OCI-LY7 (cell line): ENCODE measurements at regions not wholly inside any gene's neighbourhood (a gene's known extent, or its start where the extent isn't known, plus 50 kb on each side); places are given as distances from the start of the nearest gene placed in this dataset.

Experiments used
- BruUV-seq: library from RNA; stranded (reverse); fragments of 400-500 nt; replicated peaks from 2 replicates; lab custom pipeline; 2021; lab: Mats Ljungman, UMichigan
- CTCF ChIA-PET: fragments of 300-600 bp; sonication (Branson Sonifier 250); formaldehyde crosslinking; loops from one replicate; lab custom pipeline; 2022; ENCODE audit warnings: antibody characterized with exemption; ENCODE audit not compliant: unreplicated experiment; lab: Charles Lee
- POLR2A ChIA-PET: fragments of 300-600 bp; sonication (Branson Sonifier 250); formaldehyde crosslinking; loops from one replicate; lab custom pipeline; 2022; ENCODE audit warnings: antibody characterized with exemption; lab: Charles Lee
- DNase-seq: peaks from one replicate; pipeline ENCODE4 v3.0.0-alpha.2; 2015; ENCODE audit warnings: low spot score
- H2AFZ ChIP-seq: fragments of 200-600 bp; sonication (generic), shearing (Covaris generic); 2 replicates; pipeline ENCODE4 v1.6.1; 2014; ENCODE audit warnings: mild to moderate bottlenecking, antibody characterized with exemption, low read length, moderate library complexity
- H3K27ac ChIP-seq: fragments of 200-600 bp; sonication (generic); 2 replicates; pipeline ENCODE4 v1.5.1; 2014; ENCODE audit warnings: mixed run types, low read depth, mild to moderate bottlenecking, moderate library complexity, low read length, inconsistent platforms; ENCODE audit not compliant: poor library complexity, severe bottlenecking
- H3K36me3 ChIP-seq: fragments of 200-600 bp; sonication (generic); 2 replicates; pipeline ENCODE4 v1.6.1; 2014; ENCODE audit warnings: mild to moderate bottlenecking, antibody characterized with exemption, low read length, moderate library complexity, mixed read lengths; ENCODE audit not compliant: insufficient read depth
- H3K4me1 ChIP-seq: fragments of 200-600 bp; sonication (generic); 2 replicates; pipeline ENCODE4 v1.5.1; 2014; ENCODE audit warnings: mild to moderate bottlenecking, low read length; ENCODE audit not compliant: insufficient read depth, poor library complexity, severe bottlenecking
- H3K4me2 ChIP-seq: fragments of 200-600 bp; sonication (generic); 2 replicates; pipeline ENCODE4 v1.6.1; 2014; ENCODE audit warnings: mild to moderate bottlenecking, low read length
- H3K4me3 ChIP-seq: fragments of 200-600 bp; sonication (generic); 2 replicates; pipeline ENCODE4 v1.5.1; 2014; ENCODE audit warnings: mild to moderate bottlenecking, low read depth, low read length; ENCODE audit not compliant: poor library complexity, severe bottlenecking
- H3K79me2 ChIP-seq: fragments of 200-600 bp; sonication (generic); 2 replicates; pipeline ENCODE4 v1.6.1; 2016; ENCODE audit warnings: low read depth, mild to moderate bottlenecking, low read length, moderate library complexity, mixed read lengths; ENCODE audit not compliant: insufficient read depth
- H3K9me2 ChIP-seq: fragments of 200-600 bp; sonication (generic); 2 replicates; pipeline ENCODE4 v1.6.1; 2016; ENCODE audit warnings: mild to moderate bottlenecking, low read length, mixed read lengths; ENCODE audit not compliant: insufficient read depth
- H3K9me3 ChIP-seq: fragments of 200-600 bp; sonication (generic); 2 replicates; pipeline ENCODE4 v1.6.1; 2014; ENCODE audit warnings: mild to moderate bottlenecking, mixed run types, low read length, mixed read lengths
- H4K20me1 ChIP-seq: fragments of 200-600 bp; sonication (generic); 2 replicates; pipeline ENCODE4 v1.6.1; 2014; ENCODE audit warnings: mild to moderate bottlenecking, antibody characterized with exemption, low read length, moderate library complexity, mixed read lengths; ENCODE audit not compliant: insufficient read depth
- EZH2phosphoT487 ChIP-seq: fragments of 200-600 bp; sonication (generic); IDR thresholded peaks from 2 replicates; pipeline ENCODE4 v1.6.1; 2018; ENCODE audit warnings: low read depth, borderline replicate concordance, mild to moderate bottlenecking, mixed run types, antibody characterized with exemption, low read length, moderate library complexity, mixed read lengths
- intact Hi-C: fragments of 100-400 bp; cut with micrococcal nuclease; formaldehyde crosslinking; loops from one replicate; pipeline ENCODE4 v1.10.0; 2022; ENCODE audit not compliant: unreplicated experiment
- TF ChIP-seq, protein P1 (sequence below): fragments of 200-600 bp; sonication (generic); conservative IDR thresholded peaks from 2 replicates; pipeline ENCODE4 v1.5.1; 2014; ENCODE audit warnings: mild to moderate bottlenecking, antibody characterized with exemption, low read length, moderate library complexity, mixed read lengths

GRCh38 chr12:87794854-87795253 lies 234.3 kb downstream of the C12orf50 start:
- no peak overlapping the region for H3K27ac ChIP-seq
- ChIA-PET CTCF (no interaction called here), POLR2A (no interaction called here)
- no peaks in the 10 kb centered on the region for H3K79me2 ChIP-seq
- TF ChIP-seq EZH2phosphoT487 = no peak
- TF ChIP-seq, protein P1, sequence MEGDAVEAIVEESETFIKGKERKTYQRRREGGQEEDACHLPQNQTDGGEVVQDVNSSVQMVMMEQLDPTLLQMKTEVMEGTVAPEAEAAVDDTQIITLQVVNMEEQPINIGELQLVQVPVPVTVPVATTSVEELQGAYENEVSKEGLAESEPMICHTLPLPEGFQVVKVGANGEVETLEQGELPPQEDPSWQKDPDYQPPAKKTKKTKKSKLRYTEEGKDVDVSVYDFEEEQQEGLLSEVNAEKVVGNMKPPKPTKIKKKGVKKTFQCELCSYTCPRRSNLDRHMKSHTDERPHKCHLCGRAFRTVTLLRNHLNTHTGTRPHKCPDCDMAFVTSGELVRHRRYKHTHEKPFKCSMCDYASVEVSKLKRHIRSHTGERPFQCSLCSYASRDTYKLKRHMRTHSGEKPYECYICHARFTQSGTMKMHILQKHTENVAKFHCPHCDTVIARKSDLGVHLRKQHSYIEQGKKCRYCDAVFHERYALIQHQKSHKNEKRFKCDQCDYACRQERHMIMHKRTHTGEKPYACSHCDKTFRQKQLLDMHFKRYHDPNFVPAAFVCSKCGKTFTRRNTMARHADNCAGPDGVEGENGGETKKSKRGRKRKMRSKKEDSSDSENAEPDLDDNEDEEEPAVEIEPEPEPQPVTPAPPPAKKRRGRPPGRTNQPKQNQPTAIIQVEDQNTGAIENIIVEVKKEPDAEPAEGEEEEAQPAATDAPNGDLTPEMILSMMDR = no peak
- H2AFZ ChIP-seq = no peak overlapping the region
- H3K36me3 ChIP-seq = no peaks in the 10 kb centered on the region
- BruUV-seq = no TSS peak
- intact Hi-C loops = no loop called here
- H3K4me1 ChIP-seq = no peaks in the 10 kb centered on the region
- no peaks in the 10 kb centered on the region for H3K9me3 ChIP-seq
- H3K4me2 ChIP-seq = no peak overlapping the region
- H3K4me3 ChIP-seq = no peak overlapping the region
- DNase-seq = no peak
- no peaks in the 10 kb centered on the region for H4K20me1 ChIP-seq
- no peaks in the 10 kb centered on the region for H3K9me2 ChIP-seq

- H3K4me1 ChIP-seq = no peaks in the 10 kb centered on the region
- H3K79me2 ChIP-seq = no peaks in the 10 kb centered on the region
- ChIA-PET POLR2A (no interaction called here), CTCF (no interaction called here)
- no peak overlapping the region for H3K4me2 ChIP-seq
- H3K9me2 ChIP-seq = no peaks in the 10 kb centered on the region
- H3K9me3 ChIP-seq = no peaks in the 10 kb centered on the region
- H3K4me3 ChIP-seq = no peak overlapping the region
- intact Hi-C loops = no loop called here
- H2AFZ ChIP-seq = no peak overlapping the region
- H4K20me1 ChIP-seq = no peaks in the 10 kb centered on the region
- TF ChIP-seq, protein P1 = no peak
- TF ChIP-seq EZH2phosphoT487 = no peak
- H3K27ac ChIP-seq = no peak overlapping the region
- BruUV-seq = no TSS peak
- DNase-seq = no peak
- H3K36me3 ChIP-seq = no peaks in the 10 kb centered on the region
Measured at GRCh38 chr12:87793131-87793530, 236.1 kb downstream of the C12orf50 start.

DNA sequence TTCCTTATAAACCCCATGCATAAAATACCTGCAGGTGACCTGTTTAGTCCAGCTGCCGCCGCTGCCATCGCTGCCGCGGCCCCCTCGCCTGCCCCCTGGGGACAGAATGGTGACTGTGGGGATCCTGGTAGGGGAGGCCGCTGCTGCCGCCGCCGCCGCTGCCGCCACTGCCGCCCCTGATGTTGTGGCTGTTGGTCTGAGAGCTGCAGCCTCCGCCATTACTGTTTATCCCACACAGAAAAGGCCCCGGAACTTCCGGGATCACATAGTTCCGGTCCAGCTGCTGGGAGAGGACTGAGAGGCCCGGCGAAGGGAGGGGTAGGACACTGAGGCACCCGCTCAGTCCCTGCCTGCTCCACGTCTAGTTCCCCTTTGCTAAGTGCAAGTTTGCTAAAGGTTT lies 244.9 kb downstream of the C12orf50 start:
- H3K27ac ChIP-seq = no peak overlapping the region
- POLR2A ChIA-PET = no interaction called here

More for the DNA sequence above, 244.9 kb downstream of the C12orf50 start:
- CTCF ChIA-PET = no interaction called here
- H3K4me2 ChIP-seq = no peak overlapping the region
- H2AFZ ChIP-seq = no peak overlapping the region
- no peaks in the 10 kb centered on the region for H3K79me2 ChIP-seq
- no peaks in the 10 kb centered on the region for H3K4me1 ChIP-seq
- no peaks in the 10 kb centered on the region for H3K9me3 ChIP-seq
- intact Hi-C loops = no loop called here
- DNase-seq = no peak
- TF ChIP-seq, protein P1 = no peak
- no peak for TF ChIP-seq EZH2phosphoT487
- no peaks in the 10 kb centered on the region for H3K9me2 ChIP-seq
- no peak overlapping the region for H3K4me3 ChIP-seq
- no peaks in the 10 kb centered on the region for H3K36me3 ChIP-seq
- no TSS peak for BruUV-seq
- H4K20me1 ChIP-seq = no peaks in the 10 kb centered on the region
